ENCODE measurements at regions not wholly inside any gene's neighbourhood (a gene's known extent, or its start where the extent isn't known, plus 50 kb on each side); places are given as distances from the start of the nearest gene placed in this dataset.
"Not testable (repeated sequence)": the region's sequence is repeated elsewhere in the genome, so short reads cannot be mapped to it uniquely, and the experiment has no call there.

DNA sequence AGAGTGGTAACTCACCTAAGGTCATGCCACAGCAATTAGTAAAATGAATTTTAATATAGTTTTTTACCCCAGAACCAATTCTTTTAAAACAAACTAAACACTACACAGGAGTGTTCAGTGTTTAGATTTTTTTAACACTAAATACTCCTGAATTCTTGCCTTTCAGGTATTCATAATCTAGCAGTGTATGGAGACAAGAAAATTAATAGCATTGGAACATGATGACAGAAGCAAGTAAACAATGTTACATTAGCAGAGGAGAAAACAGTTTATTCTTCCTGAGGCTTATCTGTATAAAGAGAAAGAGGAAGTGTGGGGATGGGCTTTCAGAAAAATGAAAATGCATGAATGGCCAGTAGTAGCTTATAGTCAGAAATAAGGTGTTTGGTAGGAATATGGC lies 222.1 kb upstream of the FAT3 start:
- TF ChIP-seq, protein P1, sequence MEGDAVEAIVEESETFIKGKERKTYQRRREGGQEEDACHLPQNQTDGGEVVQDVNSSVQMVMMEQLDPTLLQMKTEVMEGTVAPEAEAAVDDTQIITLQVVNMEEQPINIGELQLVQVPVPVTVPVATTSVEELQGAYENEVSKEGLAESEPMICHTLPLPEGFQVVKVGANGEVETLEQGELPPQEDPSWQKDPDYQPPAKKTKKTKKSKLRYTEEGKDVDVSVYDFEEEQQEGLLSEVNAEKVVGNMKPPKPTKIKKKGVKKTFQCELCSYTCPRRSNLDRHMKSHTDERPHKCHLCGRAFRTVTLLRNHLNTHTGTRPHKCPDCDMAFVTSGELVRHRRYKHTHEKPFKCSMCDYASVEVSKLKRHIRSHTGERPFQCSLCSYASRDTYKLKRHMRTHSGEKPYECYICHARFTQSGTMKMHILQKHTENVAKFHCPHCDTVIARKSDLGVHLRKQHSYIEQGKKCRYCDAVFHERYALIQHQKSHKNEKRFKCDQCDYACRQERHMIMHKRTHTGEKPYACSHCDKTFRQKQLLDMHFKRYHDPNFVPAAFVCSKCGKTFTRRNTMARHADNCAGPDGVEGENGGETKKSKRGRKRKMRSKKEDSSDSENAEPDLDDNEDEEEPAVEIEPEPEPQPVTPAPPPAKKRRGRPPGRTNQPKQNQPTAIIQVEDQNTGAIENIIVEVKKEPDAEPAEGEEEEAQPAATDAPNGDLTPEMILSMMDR (IDR thresholded peaks at IDR 0.05) = no peak
- Histone ChIP-seq H3K27me3 (replicated peaks; ENCODE audit: insufficient read depth) (no peaks in the 10 kb centered on the region), H3K4me3 (no peak overlapping the region), H3K9me3 (no peaks in the 10 kb centered on the region), H3K36me3 (no peaks in the 10 kb centered on the region), H3K27ac (no peak overlapping the region), H3K4me1 (ENCODE audit: control insufficient read depth in 1 of 2, low read depth in 2 of 2) (no peaks in the 10 kb centered on the region)
- DNase-seq (ENCODE audit: low spot score) (no peak), ATAC-seq (ENCODE audit: insufficient number of reproducible peaks, low FRiP score, low read depth) (no peak)

DNA sequence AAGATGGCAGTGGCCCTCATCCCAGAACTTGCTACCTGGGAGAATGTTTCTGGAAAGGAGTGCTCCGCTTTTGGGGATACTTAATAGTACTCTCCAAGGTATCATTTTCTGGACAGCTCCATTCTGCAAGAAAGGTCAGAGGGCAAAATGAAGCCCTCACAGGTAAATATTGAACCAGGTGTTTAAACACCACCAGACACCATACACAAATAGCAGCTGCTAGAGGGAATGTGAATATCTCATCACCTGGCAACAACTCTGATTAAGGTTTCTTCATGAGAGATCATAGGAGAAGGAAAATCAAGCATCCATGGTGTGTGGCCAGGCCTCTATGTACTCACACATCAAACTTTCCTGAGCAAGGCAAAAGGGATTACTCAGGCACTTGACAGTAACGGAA lies 226.1 kb upstream of the FAT3 start:
- TF ChIP-seq, protein P1 (IDR thresholded peaks at IDR 0.05) = no peak
- Histone ChIP-seq H3K4me1 (ENCODE audit: control insufficient read depth in 1 of 2, low read depth in 2 of 2) (no peaks in the 10 kb centered on the region), H3K27me3 (replicated peaks; ENCODE audit: insufficient read depth) (no peaks in the 10 kb centered on the region), H3K36me3 (no peaks in the 10 kb centered on the region), H3K27ac (no peak overlapping the region), H3K9me3 (no peaks in the 10 kb centered on the region), H3K4me3 (no peak overlapping the region)
- no peak for DNase-seq (ENCODE audit: low spot score)
- no peak for ATAC-seq (ENCODE audit: insufficient number of reproducible peaks, low FRiP score, low read depth)

DNA sequence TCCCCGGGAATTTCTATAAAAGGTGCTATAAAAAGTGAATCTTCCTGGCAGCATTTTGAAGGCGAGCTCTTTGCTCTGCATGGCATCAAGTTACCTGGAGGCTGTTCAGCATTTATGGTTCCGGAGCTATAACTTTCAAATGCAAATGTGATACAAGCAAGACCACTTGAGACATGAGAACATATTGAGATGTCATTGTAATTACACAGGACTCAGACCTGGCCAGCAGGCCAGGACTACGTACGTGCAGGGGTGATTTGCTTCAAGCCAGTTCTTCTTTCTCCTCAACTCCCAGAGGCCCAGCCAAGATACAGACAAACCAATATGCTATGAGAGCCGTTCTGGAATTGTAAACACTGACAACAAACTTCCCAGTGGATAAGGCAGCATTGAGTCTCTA lies 227.4 kb upstream of the FAT3 start:
- Histone ChIP-seq H3K27ac (no peak overlapping the region), H3K4me3 (no peak overlapping the region), H3K27me3 (replicated peaks; ENCODE audit: insufficient read depth) (no peaks in the 10 kb centered on the region), H3K36me3 (no peaks in the 10 kb centered on the region), H3K4me1 (ENCODE audit: control insufficient read depth in 1 of 2, low read depth in 2 of 2) (no peaks in the 10 kb centered on the region), H3K9me3 (no peaks in the 10 kb centered on the region)
- ATAC-seq (ENCODE audit: insufficient number of reproducible peaks, low FRiP score, low read depth) (no peak), DNase-seq (ENCODE audit: low spot score) (no peak)
- TF ChIP-seq, protein P1 (IDR thresholded peaks at IDR 0.05) = no peak

DNA sequence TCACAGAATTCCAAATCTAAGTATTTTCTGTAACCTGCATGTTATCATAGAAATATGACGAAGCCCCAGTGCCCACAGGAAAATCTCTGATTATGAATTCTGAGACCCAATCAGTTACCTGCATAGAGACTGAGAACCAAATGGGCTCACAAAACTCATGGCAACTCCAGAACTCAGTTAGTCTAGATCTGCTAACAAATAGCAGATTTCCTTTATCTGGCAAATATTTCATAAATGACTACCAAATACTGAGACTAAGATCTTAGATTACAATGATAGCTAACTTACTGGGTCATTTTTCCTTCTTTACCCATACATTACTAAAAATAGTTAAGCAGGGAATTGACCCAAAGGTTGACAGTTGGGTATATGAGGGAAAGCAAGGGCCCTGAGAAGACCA lies 228.1 kb upstream of the FAT3 start:
- no peak overlapping the region for H3K4me3 ChIP-seq
- DNase-seq (ENCODE audit: low spot score) (no peak), ATAC-seq (ENCODE audit: insufficient number of reproducible peaks, low FRiP score, low read depth) (no peak)

DNA sequence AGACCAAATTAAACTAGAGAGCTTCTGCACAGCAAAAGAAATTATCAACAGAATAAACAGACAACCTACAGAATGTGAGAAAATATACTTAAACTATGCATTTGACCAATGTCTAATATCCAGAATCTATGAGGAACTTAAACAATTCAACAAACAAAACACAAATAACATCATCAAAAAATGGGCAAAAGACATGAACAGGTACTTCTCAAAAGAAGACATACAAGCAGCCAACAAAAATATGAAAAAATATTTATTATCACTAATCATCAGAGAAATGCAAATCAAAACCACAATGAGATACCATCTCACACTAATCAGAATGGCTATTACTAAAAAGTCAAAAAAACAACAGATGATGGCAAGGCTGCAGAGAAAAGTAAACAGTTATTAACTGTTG lies 236.2 kb upstream of the FAT3 start:
- DNase-seq (ENCODE audit: low spot score); H3K27me3 ChIP-seq (replicated peaks; ENCODE audit: insufficient read depth); H3K27ac ChIP-seq; H3K4me3 ChIP-seq; ATAC-seq (ENCODE audit: insufficient number of reproducible peaks, low FRiP score, low read depth); H3K4me1 ChIP-seq (ENCODE audit: control insufficient read depth in 1 of 2, low read depth in 2 of 2); H3K36me3 ChIP-seq; H3K9me3 ChIP-seq: not testable (repeated sequence)

More for the DNA sequence above, 228.1 kb upstream of the FAT3 start:
- H3K4me1 ChIP-seq (ENCODE audit: control insufficient read depth in 1 of 2, low read depth in 2 of 2) = no peaks in the 10 kb centered on the region
- no peaks in the 10 kb centered on the region for H3K9me3 ChIP-seq
- no peaks in the 10 kb centered on the region for H3K27me3 ChIP-seq (replicated peaks; ENCODE audit: insufficient read depth)
- H3K27ac ChIP-seq = no peak overlapping the region
- no peaks in the 10 kb centered on the region for H3K36me3 ChIP-seq
- TF ChIP-seq, protein P1 (IDR thresholded peaks at IDR 0.05) = no peak

DNA sequence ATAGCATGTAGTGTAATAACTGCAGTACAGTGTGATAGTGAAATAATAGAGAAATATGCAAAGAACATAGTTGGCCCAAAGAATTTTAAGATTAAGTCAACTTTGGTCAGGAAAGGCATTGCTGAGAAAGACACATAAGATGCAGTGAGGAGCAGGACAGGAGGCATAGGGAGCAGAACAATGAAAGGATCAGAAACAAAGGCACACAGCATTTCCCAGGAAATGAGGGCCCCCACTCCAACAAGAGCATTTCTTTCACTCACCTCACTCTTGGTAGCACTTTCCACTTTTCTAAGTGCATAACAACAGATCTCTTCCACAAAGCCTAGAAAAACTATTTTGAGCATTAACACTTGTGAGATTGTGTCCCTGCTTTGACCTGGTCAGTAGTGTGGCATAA lies 238.4 kb upstream of the FAT3 start:
- Histone ChIP-seq H3K27ac (no peak overlapping the region), H3K4me3 (no peak overlapping the region), H3K27me3 (replicated peaks; ENCODE audit: insufficient read depth) (no peaks in the 10 kb centered on the region), H3K9me3 (no peaks in the 10 kb centered on the region), H3K36me3 (no peaks in the 10 kb centered on the region), H3K4me1 (ENCODE audit: control insufficient read depth in 1 of 2, low read depth in 2 of 2) (peaks cover 2 to 15% of the 10 kb centered on the region in 2 donors)
- TF ChIP-seq, protein P1 (IDR thresholded peaks at IDR 0.05) = no peak
- no peak for ATAC-seq (ENCODE audit: insufficient number of reproducible peaks, low FRiP score, low read depth)
- no peak for DNase-seq (ENCODE audit: low spot score)
